Neural cell (in vitro differentiated cells): ENCODE measurements at regions not wholly inside any gene's neighbourhood (a gene's known extent, or its start where the extent isn't known, plus 50 kb on each side); places are given as distances from the start of the nearest gene placed in this dataset.

Source experiments
- EP300 ChIP-seq: fragments of 450-650 bp; conservative IDR thresholded peaks from 2 replicates; pipeline ENCODE4 v1.6.1; 2014; ENCODE audit warnings: antibody characterized with exemption, mild to moderate bottlenecking, moderate library complexity; ENCODE audit not compliant: poor library complexity, severe bottlenecking
- EZH2 ChIP-seq: fragments of 200-600, 300-800 bp; shearing (Covaris generic), sonication (generic); IDR thresholded peaks from 2 replicates; pipeline ENCODE4 v1.6.1; 2014; ENCODE audit warnings: antibody characterized with exemption, low read length, borderline replicate concordance, mild to moderate bottlenecking; ENCODE audit not compliant: insufficient read depth, poor library complexity, severe bottlenecking
- MXI1 ChIP-seq: fragments of 450-650 bp; conservative IDR thresholded peaks from 2 replicates; pipeline ENCODE4 v1.6.1; 2014; ENCODE audit warnings: antibody characterized with exemption, mild to moderate bottlenecking; ENCODE audit not compliant: poor library complexity, severe bottlenecking
- POLR2AphosphoS5 ChIP-seq: IDR thresholded peaks from 2 replicates; pipeline ENCODE4 v1.6.1; 2012
- RAD21 ChIP-seq: fragments of 450-650 bp; conservative IDR thresholded peaks from 2 replicates; pipeline ENCODE4 v1.6.1; 2014; ENCODE audit warnings: antibody characterized with exemption, mild to moderate bottlenecking, moderate library complexity
- TAF1 ChIP-seq: IDR thresholded peaks from 2 replicates; pipeline ENCODE4 v1.6.1; 2012; ENCODE audit warnings: low read depth
- TF ChIP-seq, protein P1 (sequence below): fragments of 450-650 bp; IDR thresholded peaks from 2 replicates; pipeline ENCODE4 v1.5.1; 2014; ENCODE audit warnings: antibody characterized with exemption, mild to moderate bottlenecking, moderate library complexity; ENCODE audit not compliant: poor library complexity, severe bottlenecking
- TF ChIP-seq, protein P2 (sequence below): IDR thresholded peaks from 2 replicates; pipeline ENCODE4 v1.6.1; 2012; ENCODE audit warnings: borderline replicate concordance

DNA sequence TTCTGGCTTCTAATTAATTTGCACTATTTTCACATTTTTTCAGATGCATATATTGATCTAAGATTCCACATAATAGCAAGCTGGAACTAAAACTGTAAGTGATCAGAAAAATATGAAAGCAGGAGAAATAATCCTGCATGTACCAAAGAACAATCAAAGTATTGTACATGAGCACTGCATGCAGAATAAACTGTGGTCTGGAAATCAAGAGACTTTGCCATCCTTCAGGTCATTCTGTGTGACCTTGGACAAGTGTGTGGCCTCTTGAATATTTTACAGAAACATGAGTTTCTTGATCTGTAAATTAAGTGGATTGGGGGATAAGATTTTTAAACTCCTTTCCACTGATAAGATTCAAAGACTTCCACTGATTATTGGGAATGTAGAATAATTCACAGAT, 99.2 kb upstream of the GNAQ start:
- TF ChIP-seq, protein P1, sequence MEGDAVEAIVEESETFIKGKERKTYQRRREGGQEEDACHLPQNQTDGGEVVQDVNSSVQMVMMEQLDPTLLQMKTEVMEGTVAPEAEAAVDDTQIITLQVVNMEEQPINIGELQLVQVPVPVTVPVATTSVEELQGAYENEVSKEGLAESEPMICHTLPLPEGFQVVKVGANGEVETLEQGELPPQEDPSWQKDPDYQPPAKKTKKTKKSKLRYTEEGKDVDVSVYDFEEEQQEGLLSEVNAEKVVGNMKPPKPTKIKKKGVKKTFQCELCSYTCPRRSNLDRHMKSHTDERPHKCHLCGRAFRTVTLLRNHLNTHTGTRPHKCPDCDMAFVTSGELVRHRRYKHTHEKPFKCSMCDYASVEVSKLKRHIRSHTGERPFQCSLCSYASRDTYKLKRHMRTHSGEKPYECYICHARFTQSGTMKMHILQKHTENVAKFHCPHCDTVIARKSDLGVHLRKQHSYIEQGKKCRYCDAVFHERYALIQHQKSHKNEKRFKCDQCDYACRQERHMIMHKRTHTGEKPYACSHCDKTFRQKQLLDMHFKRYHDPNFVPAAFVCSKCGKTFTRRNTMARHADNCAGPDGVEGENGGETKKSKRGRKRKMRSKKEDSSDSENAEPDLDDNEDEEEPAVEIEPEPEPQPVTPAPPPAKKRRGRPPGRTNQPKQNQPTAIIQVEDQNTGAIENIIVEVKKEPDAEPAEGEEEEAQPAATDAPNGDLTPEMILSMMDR: no peak
- TF ChIP-seq EZH2 (no peak), POLR2AphosphoS5 (no peak), EP300 (no peak), TAF1 (no peak), RAD21 (no peak), MXI1 (no peak)
- TF ChIP-seq, protein P2, sequence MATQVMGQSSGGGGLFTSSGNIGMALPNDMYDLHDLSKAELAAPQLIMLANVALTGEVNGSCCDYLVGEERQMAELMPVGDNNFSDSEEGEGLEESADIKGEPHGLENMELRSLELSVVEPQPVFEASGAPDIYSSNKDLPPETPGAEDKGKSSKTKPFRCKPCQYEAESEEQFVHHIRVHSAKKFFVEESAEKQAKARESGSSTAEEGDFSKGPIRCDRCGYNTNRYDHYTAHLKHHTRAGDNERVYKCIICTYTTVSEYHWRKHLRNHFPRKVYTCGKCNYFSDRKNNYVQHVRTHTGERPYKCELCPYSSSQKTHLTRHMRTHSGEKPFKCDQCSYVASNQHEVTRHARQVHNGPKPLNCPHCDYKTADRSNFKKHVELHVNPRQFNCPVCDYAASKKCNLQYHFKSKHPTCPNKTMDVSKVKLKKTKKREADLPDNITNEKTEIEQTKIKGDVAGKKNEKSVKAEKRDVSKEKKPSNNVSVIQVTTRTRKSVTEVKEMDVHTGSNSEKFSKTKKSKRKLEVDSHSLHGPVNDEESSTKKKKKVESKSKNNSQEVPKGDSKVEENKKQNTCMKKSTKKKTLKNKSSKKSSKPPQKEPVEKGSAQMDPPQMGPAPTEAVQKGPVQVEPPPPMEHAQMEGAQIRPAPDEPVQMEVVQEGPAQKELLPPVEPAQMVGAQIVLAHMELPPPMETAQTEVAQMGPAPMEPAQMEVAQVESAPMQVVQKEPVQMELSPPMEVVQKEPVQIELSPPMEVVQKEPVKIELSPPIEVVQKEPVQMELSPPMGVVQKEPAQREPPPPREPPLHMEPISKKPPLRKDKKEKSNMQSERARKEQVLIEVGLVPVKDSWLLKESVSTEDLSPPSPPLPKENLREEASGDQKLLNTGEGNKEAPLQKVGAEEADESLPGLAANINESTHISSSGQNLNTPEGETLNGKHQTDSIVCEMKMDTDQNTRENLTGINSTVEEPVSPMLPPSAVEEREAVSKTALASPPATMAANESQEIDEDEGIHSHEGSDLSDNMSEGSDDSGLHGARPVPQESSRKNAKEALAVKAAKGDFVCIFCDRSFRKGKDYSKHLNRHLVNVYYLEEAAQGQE: no peak
